Fibroblast of lung (primary cell): ENCODE measurements at regions not wholly inside any gene's neighbourhood (a gene's known extent, or its start where the extent isn't known, plus 50 kb on each side); places are given as distances from the start of the nearest gene placed in this dataset.

Source experiments
- DNase-seq, 2 donors: peaks; one replicate each; pipeline versions ENCODE4 v3.0.0 to v3.0.0-alpha.2; 2010; ENCODE audit warnings: low read depth in 2 of 2
- H2AFZ ChIP-seq: 2 replicates; pipeline ENCODE4 v1.5.1; 2012; ENCODE audit warnings: low read length, control low read depth, inconsistent platforms
- H3K27ac ChIP-seq: 2 replicates; pipeline ENCODE4 v1.5.1; 2011; ENCODE audit warnings: low read length, control low read depth; ENCODE audit not compliant: insufficient read depth
- H3K27me3 ChIP-seq: 2 replicates; pipeline ENCODE4 v1.5.1; 2011; ENCODE audit warnings: mild to moderate bottlenecking, low read length; ENCODE audit not compliant: control insufficient read depth, insufficient read depth
- H3K36me3 ChIP-seq: 2 replicates; pipeline ENCODE4 v1.5.1; 2011; ENCODE audit warnings: low read length; ENCODE audit not compliant: control insufficient read depth, insufficient read depth
- H3K4me1 ChIP-seq: 2 replicates; pipeline ENCODE4 v1.5.1; 2011; ENCODE audit warnings: low read length; ENCODE audit not compliant: control insufficient read depth, insufficient read depth; ENCODE audit errors: extremely low read depth
- H3K4me2 ChIP-seq: 2 replicates; pipeline ENCODE4 v1.5.1; 2011; ENCODE audit warnings: low read length, control low read depth; ENCODE audit not compliant: insufficient read depth; ENCODE audit errors: extremely low read depth
- H3K4me3 ChIP-seq, 4 experiments: fragments of 200-600 bp in 1 of 4; sonication (generic) in 1 of 4; replicated peaks in 1 of 4; 2 replicates each; pipeline ENCODE4 v1.5.1; 2011 to 2016; ENCODE audit warnings: low read length in 4 of 4, low read depth in 3 of 4, mild to moderate bottlenecking in 3 of 4, control low read depth in 2 of 4, inconsistent platforms in 1 of 4, mixed read lengths in 1 of 4; ENCODE audit not compliant: insufficient read depth in 1 of 4; ENCODE audit errors: control extremely low read depth in 1 of 4
- H3K79me2 ChIP-seq: 2 replicates; pipeline ENCODE4 v1.5.1; 2012; ENCODE audit warnings: mild to moderate bottlenecking, low read length, inconsistent platforms; ENCODE audit not compliant: control insufficient read depth, insufficient read depth
- H3K9ac ChIP-seq: 2 replicates; pipeline ENCODE4 v1.5.1; 2011; ENCODE audit warnings: mild to moderate bottlenecking, low read length, control low read depth; ENCODE audit not compliant: insufficient read depth
- H3K9me3 ChIP-seq: 2 replicates; pipeline ENCODE4 v1.5.1; 2012; ENCODE audit warnings: low read depth, low read length; ENCODE audit not compliant: control insufficient read depth, insufficient read depth
- H4K20me1 ChIP-seq: 2 replicates; pipeline ENCODE4 v1.5.1; 2011; ENCODE audit warnings: low read length; ENCODE audit not compliant: control insufficient read depth, insufficient read depth; ENCODE audit errors: extremely low read depth
- EZH2 ChIP-seq: IDR thresholded peaks from 2 replicates; pipeline ENCODE4 v1.5.1; 2012; ENCODE audit warnings: low read length, control low read depth, mild to moderate bottlenecking; ENCODE audit errors: missing control alignments
- TF ChIP-seq, protein P1 (sequence below), 2 donors: IDR thresholded peaks in 1 of 2; conservative IDR thresholded peaks in 1 of 2; 1 replicate in 1 of 2; 2 replicates in 1 of 2; pipeline ENCODE4 v1.5.1; 2011 to 2012; ENCODE audit warnings: low read length in 2 of 2, control low read depth in 1 of 2, inconsistent platforms in 1 of 2, low read depth in 1 of 2, mild to moderate bottlenecking in 1 of 2

DNA sequence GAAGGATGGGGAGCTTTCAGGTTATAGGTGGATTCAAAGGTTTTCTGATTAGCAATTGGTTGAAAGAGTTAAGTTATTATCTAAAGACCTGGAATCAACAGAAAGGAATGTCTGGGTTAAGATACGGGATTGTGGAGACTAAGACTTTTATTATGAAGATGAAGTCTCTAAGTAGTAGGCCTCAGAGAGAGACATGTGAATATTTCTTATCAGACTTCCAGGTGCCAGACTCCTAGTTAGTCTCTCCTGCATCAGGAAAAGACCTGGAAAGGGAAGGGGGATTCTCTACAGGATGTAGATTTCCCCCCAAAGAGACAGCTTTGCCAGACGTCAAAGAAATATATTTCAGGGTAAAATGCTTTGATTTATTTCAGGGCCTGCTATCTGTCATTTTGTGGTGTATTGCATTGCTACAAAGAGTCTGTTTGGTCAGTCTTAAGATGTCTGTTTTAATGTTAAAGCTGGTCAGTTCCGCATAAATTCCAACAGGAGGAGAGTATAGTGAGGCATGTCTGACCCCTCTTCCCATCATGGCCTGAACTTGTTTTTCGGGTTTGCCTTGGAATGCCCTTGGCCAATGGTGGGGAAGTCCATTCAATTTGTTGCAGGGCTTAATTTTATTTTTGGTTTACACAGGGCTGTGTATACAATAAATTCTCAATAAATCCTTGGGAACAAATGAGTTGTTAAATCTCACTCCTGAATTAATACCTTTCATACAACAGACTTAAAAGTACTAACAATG, 103.4 kb upstream of the RALGAPA2 start:
- Histone ChIP-seq H3K36me3 (no peaks in the 10 kb centered on the region), H3K27ac (no peak overlapping the region), H3K9me3 (no peaks in the 10 kb centered on the region), H3K27me3 (no peaks in the 10 kb centered on the region), H2AFZ (no peak overlapping the region), H3K4me1 (no peaks in the 10 kb centered on the region), H4K20me1 (no peaks in the 10 kb centered on the region), H3K4me3 (no peak overlapping the region), H3K9ac (no peak overlapping the region), H3K79me2 (no peaks in the 10 kb centered on the region), H3K4me2 (no peak overlapping the region)
- TF ChIP-seq, protein P1, sequence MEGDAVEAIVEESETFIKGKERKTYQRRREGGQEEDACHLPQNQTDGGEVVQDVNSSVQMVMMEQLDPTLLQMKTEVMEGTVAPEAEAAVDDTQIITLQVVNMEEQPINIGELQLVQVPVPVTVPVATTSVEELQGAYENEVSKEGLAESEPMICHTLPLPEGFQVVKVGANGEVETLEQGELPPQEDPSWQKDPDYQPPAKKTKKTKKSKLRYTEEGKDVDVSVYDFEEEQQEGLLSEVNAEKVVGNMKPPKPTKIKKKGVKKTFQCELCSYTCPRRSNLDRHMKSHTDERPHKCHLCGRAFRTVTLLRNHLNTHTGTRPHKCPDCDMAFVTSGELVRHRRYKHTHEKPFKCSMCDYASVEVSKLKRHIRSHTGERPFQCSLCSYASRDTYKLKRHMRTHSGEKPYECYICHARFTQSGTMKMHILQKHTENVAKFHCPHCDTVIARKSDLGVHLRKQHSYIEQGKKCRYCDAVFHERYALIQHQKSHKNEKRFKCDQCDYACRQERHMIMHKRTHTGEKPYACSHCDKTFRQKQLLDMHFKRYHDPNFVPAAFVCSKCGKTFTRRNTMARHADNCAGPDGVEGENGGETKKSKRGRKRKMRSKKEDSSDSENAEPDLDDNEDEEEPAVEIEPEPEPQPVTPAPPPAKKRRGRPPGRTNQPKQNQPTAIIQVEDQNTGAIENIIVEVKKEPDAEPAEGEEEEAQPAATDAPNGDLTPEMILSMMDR (conservative IDR thresholded peaks at IDR 0.05 in 1 of 2, IDR thresholded peaks at IDR 0.05 in 1 of 2; ENCODE audit: low read depth in 1 of 2, low read length in 2 of 2): no peak
- TF ChIP-seq EZH2: no peak
- no peak for DNase-seq

DNA sequence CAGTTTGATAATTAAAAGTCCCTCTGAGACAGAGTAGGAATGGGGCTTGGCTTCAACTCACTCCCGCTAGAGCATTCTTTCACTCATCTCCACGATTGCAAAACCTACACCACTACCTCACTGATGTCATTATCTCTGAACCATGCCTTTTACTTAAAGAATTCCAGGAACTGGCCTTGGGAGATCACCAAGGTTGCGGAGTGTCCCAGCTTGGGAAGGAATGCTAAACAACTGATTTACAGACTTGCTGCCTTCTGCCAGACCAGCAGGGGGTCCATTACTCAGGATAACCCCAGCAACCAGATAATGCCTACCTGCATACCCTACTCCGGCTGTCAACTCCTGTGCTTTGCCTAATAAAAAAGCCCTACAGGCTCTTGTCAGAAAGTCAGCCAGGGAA, 102.2 kb upstream of the RALGAPA2 start:
- Histone ChIP-seq H3K4me3 (no peak overlapping the region), H3K79me2 (no peaks in the 10 kb centered on the region), H2AFZ (no peak overlapping the region), H3K27ac (no peak overlapping the region), H4K20me1 (no peaks in the 10 kb centered on the region), H3K4me2 (no peak overlapping the region), H3K4me1 (no peaks in the 10 kb centered on the region), H3K27me3 (no peaks in the 10 kb centered on the region), H3K9me3 (no peaks in the 10 kb centered on the region), H3K9ac (no peak overlapping the region), H3K36me3 (no peaks in the 10 kb centered on the region)
- no peak for DNase-seq
- TF ChIP-seq EZH2: no peak
- TF ChIP-seq, protein P1 (conservative IDR thresholded peaks at IDR 0.05 in 1 of 2, IDR thresholded peaks at IDR 0.05 in 1 of 2; ENCODE audit: low read depth in 1 of 2, low read length in 2 of 2): no peak

DNA sequence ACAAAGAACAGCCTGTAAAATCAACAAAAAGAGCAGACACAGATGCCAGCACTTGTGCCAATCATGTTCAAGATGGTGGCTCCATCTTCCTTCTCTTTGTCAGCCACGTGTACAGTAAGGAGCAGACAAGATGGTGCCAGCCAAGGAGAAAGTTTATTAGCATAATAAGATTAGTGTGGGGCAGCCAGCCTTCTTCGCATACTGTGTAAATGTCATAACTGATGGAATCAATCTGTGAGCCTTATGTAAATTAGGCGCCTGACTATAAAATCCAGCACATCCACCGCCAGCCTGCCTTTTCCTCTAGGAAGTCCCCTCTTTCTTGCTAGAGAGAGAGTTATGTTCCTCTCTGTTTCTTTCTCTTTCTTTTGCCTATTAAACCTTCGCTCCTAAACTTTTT, 99.7 kb upstream of the RALGAPA2 start:
- Histone ChIP-seq H4K20me1 (no peaks in the 10 kb centered on the region), H3K36me3 (no peaks in the 10 kb centered on the region), H3K4me3 (no peak overlapping the region), H3K9me3 (no peaks in the 10 kb centered on the region), H3K4me2 (no peak overlapping the region), H3K9ac (no peak overlapping the region), H3K27me3 (no peaks in the 10 kb centered on the region), H3K79me2 (no peaks in the 10 kb centered on the region), H3K4me1 (no peaks in the 10 kb centered on the region), H3K27ac (no peak overlapping the region), H2AFZ (no peak overlapping the region)
- TF ChIP-seq EZH2: no peak
- TF ChIP-seq, protein P1 (conservative IDR thresholded peaks at IDR 0.05 in 1 of 2, IDR thresholded peaks at IDR 0.05 in 1 of 2; ENCODE audit: low read depth in 1 of 2, low read length in 2 of 2): no peak
- no peak for DNase-seq
